ENCODE measurements at regions not wholly inside any gene's neighbourhood (a gene's known extent, or its start where the extent isn't known, plus 50 kb on each side); places are given as distances from the start of the nearest gene placed in this dataset.

DNA sequence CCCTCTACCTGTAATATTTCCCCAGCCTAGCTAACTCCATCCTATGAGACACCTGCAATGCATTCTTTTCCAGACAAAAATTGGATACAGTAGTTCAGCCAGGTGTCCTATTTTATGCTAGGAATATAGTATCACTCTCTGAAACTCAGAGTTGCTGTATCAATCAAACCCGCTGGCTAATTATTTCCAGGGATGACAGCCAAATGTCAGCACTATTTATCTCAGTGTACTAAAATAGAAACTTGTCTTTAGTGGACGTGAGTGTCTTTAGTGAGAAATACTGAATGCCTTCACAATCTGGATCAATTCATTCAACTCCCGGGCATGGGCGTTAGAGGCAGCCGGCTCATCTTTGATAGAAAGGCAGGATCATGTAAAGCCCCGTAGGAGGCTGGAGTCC lies 196.2 kb downstream of the RBM46 start:
- TF ChIP-seq, protein P1, sequence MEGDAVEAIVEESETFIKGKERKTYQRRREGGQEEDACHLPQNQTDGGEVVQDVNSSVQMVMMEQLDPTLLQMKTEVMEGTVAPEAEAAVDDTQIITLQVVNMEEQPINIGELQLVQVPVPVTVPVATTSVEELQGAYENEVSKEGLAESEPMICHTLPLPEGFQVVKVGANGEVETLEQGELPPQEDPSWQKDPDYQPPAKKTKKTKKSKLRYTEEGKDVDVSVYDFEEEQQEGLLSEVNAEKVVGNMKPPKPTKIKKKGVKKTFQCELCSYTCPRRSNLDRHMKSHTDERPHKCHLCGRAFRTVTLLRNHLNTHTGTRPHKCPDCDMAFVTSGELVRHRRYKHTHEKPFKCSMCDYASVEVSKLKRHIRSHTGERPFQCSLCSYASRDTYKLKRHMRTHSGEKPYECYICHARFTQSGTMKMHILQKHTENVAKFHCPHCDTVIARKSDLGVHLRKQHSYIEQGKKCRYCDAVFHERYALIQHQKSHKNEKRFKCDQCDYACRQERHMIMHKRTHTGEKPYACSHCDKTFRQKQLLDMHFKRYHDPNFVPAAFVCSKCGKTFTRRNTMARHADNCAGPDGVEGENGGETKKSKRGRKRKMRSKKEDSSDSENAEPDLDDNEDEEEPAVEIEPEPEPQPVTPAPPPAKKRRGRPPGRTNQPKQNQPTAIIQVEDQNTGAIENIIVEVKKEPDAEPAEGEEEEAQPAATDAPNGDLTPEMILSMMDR (IDR thresholded peaks at IDR 0.05; ENCODE audit: low read depth, low read length): no peak

DNA sequence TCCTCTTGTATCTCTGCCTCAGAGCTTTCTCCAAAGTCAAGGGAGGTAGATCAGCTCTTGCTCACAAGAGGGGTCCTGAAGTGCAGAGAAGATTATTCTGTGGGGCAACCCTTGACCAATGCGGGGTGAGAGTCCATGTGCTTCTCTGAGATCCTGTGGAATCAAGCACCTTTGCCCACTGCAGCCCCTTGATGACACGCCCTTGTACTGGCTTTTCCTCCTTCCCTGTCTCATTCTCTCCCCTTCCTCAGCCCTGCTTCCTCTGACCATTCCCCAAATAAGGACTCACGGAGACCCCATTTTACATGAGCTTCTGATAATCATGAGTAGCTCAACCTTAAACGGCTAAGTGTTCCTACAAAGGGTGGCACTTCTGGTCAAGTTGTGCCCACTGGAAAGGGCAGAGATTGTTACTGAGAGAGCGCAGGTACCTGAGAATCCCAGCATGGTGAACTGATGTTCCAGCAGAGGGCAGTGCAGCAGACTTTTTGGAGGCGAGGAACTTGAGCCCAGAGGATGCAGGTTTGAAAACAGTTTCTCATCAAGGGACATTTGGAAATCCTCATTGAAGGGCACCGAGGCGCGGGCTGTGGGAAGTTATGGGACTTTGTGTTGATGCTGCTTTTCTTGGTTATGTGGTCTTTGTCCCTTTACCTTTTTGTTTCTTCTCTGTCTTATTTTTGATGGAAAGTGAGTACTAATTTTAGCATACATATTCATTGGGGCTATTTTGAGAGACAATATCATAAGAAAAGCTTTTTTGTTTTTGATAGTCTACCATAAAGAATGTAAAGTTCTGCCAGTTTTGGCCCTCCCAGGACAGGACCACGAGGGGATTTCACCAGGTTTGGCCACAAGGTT lies 201.3 kb downstream of the RBM46 start:
- TF ChIP-seq, protein P1 (IDR thresholded peaks at IDR 0.05; ENCODE audit: low read depth, low read length): peak; percentile 82
- peak; percentile 83 to 87 for DNase-seq (ENCODE audit: low read depth in 2 of 2)
- H3K4me3 ChIP-seq (replicated peaks in 1 of 2; ENCODE audit: low read depth in 2 of 2, low read length in 2 of 2): no peak overlapping the region

More for the DNA sequence above, 196.2 kb downstream of the RBM46 start:
- no peak for DNase-seq (ENCODE audit: low read depth in 2 of 2)
- H3K4me3 ChIP-seq (replicated peaks in 1 of 2; ENCODE audit: low read depth in 2 of 2, low read length in 2 of 2): no peak overlapping the region

DNA sequence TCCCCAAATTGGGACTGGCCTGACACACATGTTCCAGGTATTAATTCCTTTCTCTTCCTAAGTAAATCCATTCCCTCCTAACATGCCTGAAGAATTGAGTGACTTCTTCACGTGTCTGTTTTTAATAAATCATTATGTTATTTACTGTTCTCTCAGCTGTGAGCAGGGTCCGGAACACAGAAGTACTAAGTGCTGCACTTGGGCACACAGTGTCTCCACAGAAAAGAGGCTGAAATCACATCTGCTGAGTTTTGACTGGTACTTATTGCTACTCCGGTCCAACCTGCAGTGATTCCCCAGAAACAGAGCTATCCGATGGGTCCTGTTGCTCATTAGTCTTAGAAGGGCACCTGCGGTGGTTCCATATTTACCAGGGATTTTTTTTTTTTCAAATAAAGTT lies 202.6 kb downstream of the RBM46 start:
- no peak for DNase-seq (ENCODE audit: low read depth in 2 of 2)
- no peak overlapping the region for H3K4me3 ChIP-seq (replicated peaks in 1 of 2; ENCODE audit: low read depth in 2 of 2, low read length in 2 of 2)
- TF ChIP-seq, protein P1 (IDR thresholded peaks at IDR 0.05; ENCODE audit: low read depth, low read length): no peak

DNA sequence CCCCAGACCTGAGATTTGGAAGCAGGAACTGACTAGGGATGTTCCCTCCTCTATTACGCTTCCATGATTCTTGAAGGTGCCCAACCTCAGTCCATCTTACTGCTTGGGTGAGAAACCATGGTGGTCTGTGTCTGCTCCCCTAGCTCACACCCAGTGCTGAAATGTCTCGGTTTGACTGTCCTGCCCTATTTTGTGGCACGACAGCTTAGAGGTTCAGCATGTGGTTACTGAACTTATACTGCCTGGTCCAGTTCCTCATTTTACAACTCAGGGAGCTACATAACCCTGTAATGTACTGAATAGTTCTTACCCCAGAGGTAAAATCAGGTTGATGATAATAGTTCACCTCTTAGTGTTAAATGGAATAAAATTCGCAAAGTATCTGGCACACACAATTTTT lies 203.1 kb downstream of the RBM46 start:
- H3K4me3 ChIP-seq (replicated peaks in 1 of 2; ENCODE audit: low read depth in 2 of 2, low read length in 2 of 2): no peak overlapping the region
- no peak for DNase-seq (ENCODE audit: low read depth in 2 of 2)
- TF ChIP-seq, protein P1 (IDR thresholded peaks at IDR 0.05; ENCODE audit: low read depth, low read length): no peak

DNA sequence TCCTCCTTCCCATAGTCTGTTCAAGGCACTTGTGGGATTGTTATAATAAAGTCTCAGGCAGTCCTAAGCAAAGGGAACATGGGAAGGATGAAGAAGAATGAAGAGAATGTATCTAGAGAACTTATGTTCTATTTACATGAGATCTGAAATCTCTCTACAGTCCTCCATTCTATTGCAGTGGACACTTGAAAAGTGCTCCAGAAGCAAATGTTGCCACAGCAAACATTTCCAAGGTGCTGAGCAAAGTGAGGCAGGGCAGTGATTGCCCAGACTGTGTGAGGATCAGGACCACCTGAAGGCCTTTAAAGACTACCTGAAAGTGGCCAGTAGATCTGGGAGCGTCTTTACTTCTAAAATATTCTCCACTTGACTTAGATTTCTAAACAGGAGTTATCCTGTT lies 203.5 kb downstream of the RBM46 start:
- no peak overlapping the region for H3K4me3 ChIP-seq (replicated peaks in 1 of 2; ENCODE audit: low read depth in 2 of 2, low read length in 2 of 2)
- TF ChIP-seq, protein P1 (IDR thresholded peaks at IDR 0.05; ENCODE audit: low read depth, low read length): no peak
- DNase-seq (ENCODE audit: low read depth in 2 of 2): no peak

DNA sequence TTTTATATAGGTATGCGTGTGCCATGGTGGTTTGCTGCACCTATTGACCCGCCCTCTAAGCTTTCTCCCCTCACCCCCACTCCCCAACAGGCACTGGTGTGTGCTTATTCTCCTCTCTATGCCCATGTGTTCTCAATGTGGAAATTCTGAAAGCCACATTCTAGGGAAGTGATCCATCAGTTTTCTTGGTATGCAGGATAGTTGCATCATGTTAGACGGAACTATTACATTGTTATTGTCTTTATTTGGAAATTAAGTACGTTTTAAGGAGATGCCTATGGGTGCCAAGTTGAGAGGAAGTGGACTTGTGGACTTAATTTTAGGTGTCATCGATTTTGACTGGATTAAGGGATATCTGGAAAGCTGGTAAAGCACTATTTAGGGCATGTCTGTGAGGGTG lies 204.6 kb downstream of the RBM46 start:
- peak; percentile 60 to 82 for DNase-seq (ENCODE audit: low read depth in 2 of 2)
- no peak overlapping the region for H3K4me3 ChIP-seq (replicated peaks in 1 of 2; ENCODE audit: low read depth in 2 of 2, low read length in 2 of 2)

More for the DNA sequence above, 204.6 kb downstream of the RBM46 start:
- TF ChIP-seq, protein P1 (IDR thresholded peaks at IDR 0.05; ENCODE audit: low read depth, low read length): no peak

Measured in cardiac fibroblast (primary cell).